DOHH2 (cell line): ENCODE measurements at regions not wholly inside any gene's neighbourhood (a gene's known extent, or its start where the extent isn't known, plus 50 kb on each side); places are given as distances from the start of the nearest gene placed in this dataset.

Experiments
- H3F3A ChIP-seq: fragments of 200-600 bp; sonication (generic), shearing (Covaris generic); 2 replicates; pipeline ENCODE4 v1.6.0; 2016; ENCODE audit warnings: antibody characterized with exemption, mild to moderate bottlenecking; ENCODE audit not compliant: control insufficient read depth, insufficient read depth
- H3K27ac ChIP-seq: fragments of 200-600 bp; sonication (generic); 2 replicates; pipeline ENCODE4 v1.5.1; 2014; ENCODE audit warnings: low read depth, mild to moderate bottlenecking, low read length, moderate library complexity
- H3K27me3 ChIP-seq: fragments of 200-600 bp; sonication (generic); 2 replicates; pipeline ENCODE4 v1.6.1; 2014; ENCODE audit warnings: mild to moderate bottlenecking, low read length, mixed read lengths; ENCODE audit not compliant: control insufficient read depth
- H3K36me3 ChIP-seq: fragments of 200-600 bp; sonication (generic); 2 replicates; pipeline ENCODE4 v1.6.1; 2014; ENCODE audit warnings: mild to moderate bottlenecking, low read length, moderate library complexity, mixed read lengths; ENCODE audit not compliant: control insufficient read depth
- H3K4me1 ChIP-seq: fragments of 200-600 bp; sonication (generic); 2 replicates; pipeline ENCODE4 v1.6.1; 2014; ENCODE audit warnings: mild to moderate bottlenecking, low read length, mixed read lengths; ENCODE audit not compliant: control insufficient read depth
- H3K4me2 ChIP-seq: fragments of 200-600 bp; sonication (generic); 2 replicates; pipeline ENCODE4 v1.6.0; 2014; ENCODE audit warnings: mild to moderate bottlenecking, low read length, moderate library complexity
- H3K4me3 ChIP-seq: fragments of 200-600 bp; sonication (generic); 2 replicates; pipeline ENCODE4 v1.5.1; 2014; ENCODE audit warnings: mild to moderate bottlenecking, low read length, mixed read lengths
- H3K79me2 ChIP-seq: fragments of 200-600 bp; sonication (generic); 2 replicates; pipeline ENCODE4 v1.6.1; 2014; ENCODE audit warnings: mild to moderate bottlenecking, low read length, mixed read lengths; ENCODE audit not compliant: control insufficient read depth
- H3K9me2 ChIP-seq: fragments of 200-600 bp; sonication (generic); replicated peaks from 2 replicates; pipeline ENCODE4 v1.6.1; 2014; ENCODE audit warnings: mild to moderate bottlenecking, low read length, mixed read lengths; ENCODE audit not compliant: control insufficient read depth
- H3K9me3 ChIP-seq: fragments of 200-600 bp; sonication (generic); 2 replicates; pipeline ENCODE4 v1.6.1; 2014; ENCODE audit warnings: antibody characterized with exemption, low read length, mixed read lengths; ENCODE audit not compliant: control insufficient read depth, insufficient read depth
- H4K20me1 ChIP-seq: fragments of 200-600 bp; sonication (generic); 2 replicates; pipeline ENCODE4 v1.6.0; 2014; ENCODE audit warnings: low read depth, mild to moderate bottlenecking, antibody characterized with exemption, low read length, moderate library complexity; ENCODE audit not compliant: control insufficient read depth, insufficient read depth
- CTCF ChIP-seq: fragments of 200-600 bp; sonication (generic); IDR thresholded peaks from one replicate; pipeline ENCODE4 v1.5.1; 2014; ENCODE audit warnings: antibody characterized with exemption, mild to moderate bottlenecking, low read depth, low read length; ENCODE audit not compliant: poor library complexity, severe bottlenecking
- EZH2phosphoT487 ChIP-seq: fragments of 200-600 bp; sonication (generic); IDR thresholded peaks from 2 replicates; pipeline ENCODE4 v1.6.1; 2017; ENCODE audit warnings: borderline replicate concordance, mild to moderate bottlenecking, antibody characterized with exemption, low read length, moderate library complexity, mixed read lengths

DNA sequence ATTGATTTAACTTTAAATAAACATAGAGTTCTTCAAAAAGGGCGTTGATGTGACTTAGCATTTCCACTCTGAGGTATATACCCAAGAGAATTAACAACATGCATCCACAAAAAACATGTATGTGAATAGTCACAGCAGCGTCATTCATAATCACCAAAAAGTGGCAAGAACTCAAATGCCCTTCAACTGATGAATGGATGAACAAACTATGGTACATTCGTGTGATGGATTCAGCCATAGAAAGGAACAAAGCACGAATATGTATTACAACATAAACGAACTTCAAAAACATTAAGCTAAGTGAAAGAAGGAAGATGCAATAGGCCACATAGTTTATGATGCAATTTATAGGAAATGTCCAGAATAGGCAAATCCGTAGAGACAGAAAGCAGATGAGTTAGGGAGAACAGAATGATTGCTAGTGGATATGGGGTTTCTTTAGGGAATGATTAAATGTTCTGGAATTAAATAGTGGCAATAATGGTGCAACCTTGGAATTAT lies 72.3 kb upstream of the UQCRFS1 start:
- H3F3A ChIP-seq = no peaks in the 10 kb centered on the region
- no peaks in the 10 kb centered on the region for H3K4me1 ChIP-seq
- H3K79me2 ChIP-seq = no peaks in the 10 kb centered on the region
- TF ChIP-seq EZH2phosphoT487 (no peak), CTCF (no peak)
- H3K9me2 ChIP-seq = no peaks in the 10 kb centered on the region
- H3K4me3 ChIP-seq = no peak overlapping the region
- H3K27ac ChIP-seq = no peak overlapping the region
- H3K4me2 ChIP-seq = no peak overlapping the region
- no peaks in the 10 kb centered on the region for H3K27me3 ChIP-seq
- H4K20me1 ChIP-seq = no peaks in the 10 kb centered on the region
- H3K36me3 ChIP-seq = no peaks in the 10 kb centered on the region
- no peaks in the 10 kb centered on the region for H3K9me3 ChIP-seq

GRCh38 chr19:29285878-29286277 lies 72.9 kb upstream of the UQCRFS1 start:
- Histone ChIP-seq H3K79me2 (no peaks in the 10 kb centered on the region), H3K4me1 (no peaks in the 10 kb centered on the region), H3K4me2 (no peak overlapping the region), H3K27me3 (no peaks in the 10 kb centered on the region), H3F3A (no peaks in the 10 kb centered on the region), H3K9me3 (no peaks in the 10 kb centered on the region), H3K9me2 (no peaks in the 10 kb centered on the region), H4K20me1 (no peaks in the 10 kb centered on the region), H3K27ac (no peak overlapping the region), H3K36me3 (no peaks in the 10 kb centered on the region), H3K4me3 (no peak overlapping the region)
- TF ChIP-seq EZH2phosphoT487 (no peak), CTCF (no peak)

DNA sequence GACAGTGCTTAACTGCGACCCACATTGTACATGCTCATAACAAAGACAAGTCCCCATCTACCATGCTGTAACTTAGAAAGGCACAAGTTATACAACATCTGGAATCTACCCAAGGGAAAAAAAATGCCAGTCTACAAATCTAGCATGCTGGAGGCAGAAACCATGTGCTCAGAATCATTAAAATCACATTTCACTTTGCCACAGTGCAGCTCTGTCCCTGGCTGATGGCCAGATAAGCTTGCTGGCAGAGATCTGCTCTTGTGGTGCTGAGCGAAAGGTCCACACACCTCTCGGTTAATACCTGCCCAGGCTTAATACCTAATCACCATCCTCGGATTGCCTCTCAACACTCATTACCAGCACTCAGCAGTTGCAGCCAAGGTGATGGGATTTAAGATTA lies 74.1 kb upstream of the UQCRFS1 start:
- Histone ChIP-seq H3K4me1 (no peaks in the 10 kb centered on the region), H3K36me3 (no peaks in the 10 kb centered on the region), H3K27ac (no peak overlapping the region), H3K9me2 (no peaks in the 10 kb centered on the region), H3K4me3 (no peak overlapping the region), H3F3A (no peaks in the 10 kb centered on the region), H3K4me2 (no peak overlapping the region), H3K79me2 (no peaks in the 10 kb centered on the region), H3K27me3 (no peaks in the 10 kb centered on the region), H4K20me1 (no peaks in the 10 kb centered on the region), H3K9me3 (no peaks in the 10 kb centered on the region)
- TF ChIP-seq EZH2phosphoT487 (no peak), CTCF (no peak)

DNA sequence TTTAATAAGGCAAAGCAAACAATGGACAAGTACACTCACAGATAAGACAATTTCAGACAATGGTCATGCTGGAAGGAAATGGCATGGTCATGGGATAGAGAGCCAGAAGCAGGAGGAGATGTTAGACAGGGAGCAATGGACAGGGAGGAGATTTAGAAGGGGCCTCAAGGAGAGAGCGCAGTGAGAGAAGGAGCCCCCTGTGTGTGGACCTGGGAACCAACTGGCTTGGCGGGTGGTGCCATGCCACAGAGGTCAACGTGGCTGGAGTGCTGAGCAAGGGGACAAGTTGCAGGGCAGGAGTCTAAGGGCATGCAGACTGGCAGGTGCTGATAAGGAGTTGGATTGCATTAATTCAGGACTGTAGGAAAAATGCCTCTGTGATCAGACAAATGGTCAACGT lies 75.3 kb upstream of the UQCRFS1 start:
- no peaks in the 10 kb centered on the region for H4K20me1 ChIP-seq
- TF ChIP-seq CTCF (no peak), EZH2phosphoT487 (no peak)
- H3K4me2 ChIP-seq = no peak overlapping the region
- no peak overlapping the region for H3K4me3 ChIP-seq
- H3K9me3 ChIP-seq = no peaks in the 10 kb centered on the region
- no peaks in the 10 kb centered on the region for H3K9me2 ChIP-seq
- H3K79me2 ChIP-seq = no peaks in the 10 kb centered on the region
- H3F3A ChIP-seq = no peaks in the 10 kb centered on the region
- no peaks in the 10 kb centered on the region for H3K4me1 ChIP-seq
- H3K36me3 ChIP-seq = no peaks in the 10 kb centered on the region
- no peaks in the 10 kb centered on the region for H3K27me3 ChIP-seq
- no peak overlapping the region for H3K27ac ChIP-seq
